Muscle layer of colon (tissue), 2 donors: ENCODE measurements at regions not wholly inside any gene's neighbourhood (a gene's known extent, or its start where the extent isn't known, plus 50 kb on each side); places are given as distances from the start of the nearest gene placed in this dataset.
"Not testable (repeated sequence)": the region's sequence is repeated elsewhere in the genome, so short reads cannot be mapped to it uniquely, and the experiment has no call there.

Source experiments
- H3K27ac ChIP-seq: one replicate; pipeline ENCODE4 v1.7.0; 2013; ENCODE audit warnings: low read depth, mild to moderate bottlenecking, low read length, moderate library complexity
- H3K27me3 ChIP-seq, 2 donors: one replicate each; pipeline ENCODE4 v1.7.0; 2013; ENCODE audit warnings: low read length in 2 of 2, mild to moderate bottlenecking in 2 of 2; ENCODE audit not compliant: insufficient read depth in 2 of 2, control insufficient read depth in 1 of 2
- H3K36me3 ChIP-seq: one replicate; pipeline ENCODE4 v1.7.0; 2013; ENCODE audit warnings: mild to moderate bottlenecking, low read length; ENCODE audit not compliant: insufficient read depth
- H3K4me1 ChIP-seq: one replicate; pipeline ENCODE4 v1.7.0; 2013; ENCODE audit warnings: mild to moderate bottlenecking, low read length; ENCODE audit not compliant: insufficient read depth
- H3K4me3 ChIP-seq, 2 donors: one replicate each; pipeline ENCODE4 v1.7.0; 2013; ENCODE audit warnings: low read length in 2 of 2, low read depth in 1 of 2, mild to moderate bottlenecking in 1 of 2, moderate library complexity in 1 of 2
- H3K9ac ChIP-seq: one replicate; pipeline ENCODE4 v1.7.0; 2013; ENCODE audit warnings: low read length
- H3K9me3 ChIP-seq: one replicate; pipeline ENCODE4 v1.7.0; 2013; ENCODE audit warnings: mild to moderate bottlenecking, low read length
- donor health status: abdominal sarcoma.
- donor health status: Adenocarcinoma of cecum.

DNA sequence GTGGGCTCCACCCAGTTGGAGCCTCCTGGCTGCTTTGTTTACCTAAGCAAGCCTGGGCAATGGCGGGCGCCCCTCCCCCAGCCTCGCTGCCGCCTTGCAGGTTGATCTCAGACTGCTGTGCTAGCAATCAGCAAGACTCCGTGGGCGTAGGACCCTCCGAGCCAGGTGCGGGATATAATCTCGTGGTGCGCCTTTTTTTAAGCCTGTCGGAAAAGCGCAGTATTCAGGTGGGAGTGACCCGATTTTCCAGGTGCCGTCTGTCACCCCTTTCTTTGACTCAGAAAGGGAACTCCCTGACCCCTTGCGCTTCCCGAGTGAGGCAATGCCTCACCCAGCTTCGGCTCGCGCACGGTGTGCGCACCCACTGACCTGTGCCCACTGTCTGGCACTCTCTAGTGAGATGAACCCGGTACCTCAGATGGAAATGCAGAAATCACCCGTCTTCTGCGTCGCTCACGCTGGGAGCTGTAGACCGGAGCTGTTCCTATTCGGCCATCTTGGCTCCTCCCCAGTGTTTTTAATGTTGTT lies 144.9 kb upstream of the SMIM30 start:
- H3K9me3 ChIP-seq, H3K4me3 ChIP-seq, H3K4me1 ChIP-seq, H3K9ac ChIP-seq, H3K36me3 ChIP-seq, H3K27me3 ChIP-seq, H3K27ac ChIP-seq: not testable (repeated sequence)

- no peaks in the 10 kb centered on the region for H3K9me3 ChIP-seq
- no peaks in the 10 kb centered on the region for H3K4me1 ChIP-seq
- H3K36me3 ChIP-seq = no peaks in the 10 kb centered on the region
- H3K4me3 ChIP-seq = no peak overlapping the region
- no peak overlapping the region for H3K9ac ChIP-seq
- no peaks in the 10 kb centered on the region for H3K27me3 ChIP-seq
- no peak overlapping the region for H3K27ac ChIP-seq
These were observed 138.7 kb upstream of the SMIM30 start for GRCh38 chr7:113256883-113257531.

GRCh38 chr7:113247198-113247597 lies 128.8 kb upstream of the SMIM30 start:
- no peak overlapping the region for H3K27ac ChIP-seq
- H3K4me3 ChIP-seq = no peak overlapping the region
- H3K9me3 ChIP-seq = no peaks in the 10 kb centered on the region
- H3K4me1 ChIP-seq = no peaks in the 10 kb centered on the region
- no peak overlapping the region for H3K9ac ChIP-seq
- no peaks in the 10 kb centered on the region for H3K27me3 ChIP-seq
- H3K36me3 ChIP-seq = no peaks in the 10 kb centered on the region

GRCh38 chr7:113246738-113247137 lies 128.4 kb upstream of the SMIM30 start:
- Histone ChIP-seq H3K9me3 (no peaks in the 10 kb centered on the region), H3K4me1 (no peaks in the 10 kb centered on the region), H3K27me3 (no peaks in the 10 kb centered on the region), H3K9ac (no peak overlapping the region), H3K36me3 (no peaks in the 10 kb centered on the region), H3K4me3 (no peak overlapping the region), H3K27ac (no peak overlapping the region)

GRCh38 chr7:113232885-113233284 lies 114.5 kb upstream of the SMIM30 start:
- no peaks in the 10 kb centered on the region for H3K27me3 ChIP-seq
- no peak overlapping the region for H3K4me3 ChIP-seq
- H3K4me1 ChIP-seq = no peaks in the 10 kb centered on the region
- no peak overlapping the region for H3K9ac ChIP-seq
- H3K36me3 ChIP-seq = no peaks in the 10 kb centered on the region
- no peak overlapping the region for H3K27ac ChIP-seq
- H3K9me3 ChIP-seq = no peaks in the 10 kb centered on the region

DNA sequence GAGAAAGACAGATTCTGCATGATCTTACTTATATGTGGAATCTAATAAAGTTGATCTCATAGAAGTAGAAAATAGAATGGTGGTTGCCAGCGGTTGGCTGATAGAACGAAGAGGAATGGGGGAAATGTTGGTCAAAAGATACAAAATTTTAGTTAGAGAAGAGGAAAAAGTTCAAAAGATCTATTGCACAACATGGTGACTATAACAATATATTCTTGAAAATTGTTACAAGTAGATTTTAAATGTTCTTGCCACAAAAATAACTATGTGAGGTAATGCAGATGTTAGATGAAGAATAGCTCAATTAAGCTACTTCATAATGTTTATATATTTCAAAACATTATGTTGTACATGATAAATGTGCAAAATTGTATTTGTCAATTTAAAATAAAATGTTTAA lies 112.3 kb upstream of the SMIM30 start:
- no peak overlapping the region for H3K4me3 ChIP-seq
- no peak overlapping the region for H3K9ac ChIP-seq
- H3K27me3 ChIP-seq = no peaks in the 10 kb centered on the region
- no peak overlapping the region for H3K27ac ChIP-seq
- H3K4me1 ChIP-seq = no peaks in the 10 kb centered on the region
- H3K9me3 ChIP-seq = no peaks in the 10 kb centered on the region
- no peaks in the 10 kb centered on the region for H3K36me3 ChIP-seq

GRCh38 chr7:113217314-113217713 lies 99.0 kb upstream of the SMIM30 start:
- H3K36me3 ChIP-seq = no peaks in the 10 kb centered on the region

DNA sequence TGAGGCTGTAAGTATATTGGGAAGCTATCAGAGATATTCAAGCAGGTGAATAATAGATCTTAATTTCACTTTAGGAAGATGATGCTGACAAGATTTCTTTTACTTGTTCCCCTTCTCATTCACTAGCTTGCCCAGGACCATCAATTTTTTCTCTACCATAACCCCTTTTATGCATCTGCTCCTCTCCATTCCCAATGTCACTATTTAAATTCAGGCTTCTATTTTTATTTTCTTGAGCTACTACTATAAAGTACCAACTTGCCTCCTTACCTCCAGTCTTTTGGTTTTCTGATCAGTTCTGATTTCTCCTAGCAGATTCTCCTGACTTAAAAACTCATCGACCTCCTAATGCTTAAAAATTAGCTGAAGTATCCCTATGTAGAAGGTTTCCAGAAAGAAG lies 97.7 kb upstream of the SMIM30 start:
- Histone ChIP-seq H3K4me1 (no peaks in the 10 kb centered on the region), H3K27ac (no peak overlapping the region), H3K9ac (no peak overlapping the region), H3K9me3 (no peaks in the 10 kb centered on the region), H3K36me3 (no peaks in the 10 kb centered on the region), H3K4me3 (no peak overlapping the region), H3K27me3 (no peaks in the 10 kb centered on the region)

More at GRCh38 chr7:113217314-113217713, 99.0 kb upstream of the SMIM30 start:
- Histone ChIP-seq H3K4me1 (no peaks in the 10 kb centered on the region), H3K4me3 (no peak overlapping the region), H3K9ac (no peak overlapping the region), H3K27me3 (no peaks in the 10 kb centered on the region), H3K27ac (no peak overlapping the region), H3K9me3 (no peaks in the 10 kb centered on the region)

DNA sequence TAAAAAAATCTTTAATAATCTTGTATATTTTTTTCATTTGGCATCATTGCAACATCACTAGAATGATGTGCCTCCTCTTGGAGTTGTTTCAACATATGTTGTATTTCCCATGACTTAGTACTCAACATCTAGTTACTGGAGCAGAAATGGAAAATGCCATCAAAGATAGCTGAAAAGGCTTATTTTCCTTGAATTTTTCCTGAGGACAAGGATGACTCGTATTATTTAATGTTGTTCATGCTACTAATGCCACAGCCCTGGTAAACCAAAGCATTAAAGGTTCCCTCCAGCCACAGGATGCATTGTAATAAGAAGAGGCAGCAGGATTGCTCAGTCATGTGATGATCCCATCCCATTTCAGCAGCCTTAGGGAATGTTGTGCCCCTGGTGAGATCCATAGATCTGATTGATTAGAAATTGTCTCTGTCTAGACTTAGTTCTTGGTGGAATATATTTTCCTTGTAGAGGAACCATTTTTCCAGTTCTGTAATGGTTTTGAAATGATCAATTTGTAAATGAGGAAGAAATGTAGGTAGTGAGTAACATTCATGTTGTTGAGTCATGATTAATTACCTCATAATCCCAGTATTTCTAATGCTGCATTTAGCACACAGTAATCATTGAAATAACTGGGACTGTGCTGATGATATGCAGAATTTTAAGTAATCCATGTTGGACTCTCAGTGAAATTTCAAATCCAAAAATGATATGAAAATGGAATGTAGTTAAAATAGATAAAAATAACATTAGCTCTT lies 91.3 kb upstream of the SMIM30 start:
- no peaks in the 10 kb centered on the region for H3K4me1 ChIP-seq
- no peaks in the 10 kb centered on the region for H3K36me3 ChIP-seq
- H3K9me3 ChIP-seq = no peaks in the 10 kb centered on the region
- no peak overlapping the region for H3K9ac ChIP-seq
- H3K27me3 ChIP-seq = no peaks in the 10 kb centered on the region
- H3K27ac ChIP-seq = no peak overlapping the region
- no peak overlapping the region for H3K4me3 ChIP-seq

- no peaks in the 10 kb centered on the region for H3K27me3 ChIP-seq
- no peak overlapping the region for H3K9ac ChIP-seq
- no peaks in the 10 kb centered on the region for H3K36me3 ChIP-seq
- H3K4me1 ChIP-seq = no peaks in the 10 kb centered on the region
- H3K4me3 ChIP-seq = no peak overlapping the region
- H3K27ac ChIP-seq = no peak overlapping the region
- no peaks in the 10 kb centered on the region for H3K9me3 ChIP-seq
These were observed 89.6 kb upstream of the SMIM30 start for GRCh38 chr7:113207931-113208330.

- Histone ChIP-seq H3K9ac (no peak overlapping the region), H3K27ac (no peak overlapping the region), H3K4me1 (no peaks in the 10 kb centered on the region), H3K36me3 (no peaks in the 10 kb centered on the region), H3K4me3 (no peak overlapping the region), H3K9me3 (no peaks in the 10 kb centered on the region), H3K27me3 (no peaks in the 10 kb centered on the region)
These were observed 89.1 kb upstream of the SMIM30 start for GRCh38 chr7:113207441-113207840.

DNA sequence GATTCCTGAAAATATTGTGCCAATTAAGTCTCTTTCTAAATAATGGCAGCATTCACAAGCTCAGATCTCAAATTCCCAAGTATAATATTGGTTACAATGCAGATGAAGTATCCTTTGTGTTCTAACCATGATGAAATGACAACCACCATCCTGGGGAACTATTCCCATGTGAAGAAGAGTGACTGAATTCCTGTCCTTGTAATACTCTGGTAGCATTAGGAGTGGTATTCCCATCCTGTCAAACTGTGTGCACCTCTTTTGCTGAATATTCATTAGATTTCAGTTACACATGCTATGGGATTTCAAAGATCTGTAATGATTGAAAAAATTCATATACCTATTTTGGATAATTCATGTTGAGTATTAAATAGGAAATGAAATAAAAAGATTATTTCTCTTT lies 86.1 kb upstream of the SMIM30 start:
- no peak overlapping the region for H3K27ac ChIP-seq
- H3K9ac ChIP-seq = no peak overlapping the region
- no peaks in the 10 kb centered on the region for H3K36me3 ChIP-seq
- no peak overlapping the region for H3K4me3 ChIP-seq
- no peaks in the 10 kb centered on the region for H3K9me3 ChIP-seq
- no peaks in the 10 kb centered on the region for H3K27me3 ChIP-seq
- no peaks in the 10 kb centered on the region for H3K4me1 ChIP-seq
